ENCODE measurements at regions not wholly inside any gene's neighbourhood (a gene's known extent, or its start where the extent isn't known, plus 50 kb on each side); places are given as distances from the start of the nearest gene placed in this dataset.

DNA sequence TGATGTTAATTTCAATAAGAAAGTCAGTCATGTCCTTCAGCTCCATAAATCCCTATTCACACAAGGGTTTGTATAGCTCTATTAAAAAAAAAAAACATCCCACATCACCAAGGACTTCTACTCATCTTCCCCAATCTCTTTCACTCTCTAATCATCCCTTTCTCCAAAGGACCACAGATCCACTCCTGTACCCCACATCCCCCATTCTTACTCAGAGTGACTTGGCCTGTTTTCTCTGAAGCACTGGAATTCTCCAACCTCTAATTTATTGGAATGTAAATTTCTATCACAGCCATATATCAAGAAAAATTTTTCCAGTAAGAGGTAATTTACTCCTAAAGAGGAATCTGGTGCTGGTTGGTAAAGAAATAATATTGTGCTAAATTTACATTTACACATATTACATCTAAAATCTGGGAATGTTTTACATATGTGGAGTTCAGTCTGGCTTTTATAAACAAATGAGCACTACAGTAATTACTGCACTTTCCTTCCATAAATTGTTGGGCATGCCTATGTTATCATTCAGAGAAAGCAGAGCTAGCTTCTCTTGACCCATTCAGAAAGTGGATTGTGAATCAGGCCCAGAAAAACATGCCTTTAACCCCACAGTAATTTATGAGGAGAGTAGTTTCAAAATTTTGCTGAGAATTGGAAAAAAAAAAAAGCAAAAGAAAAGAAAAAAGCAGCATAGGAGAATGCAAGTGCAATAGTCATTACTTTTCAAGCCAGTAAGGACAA, 399.5 kb upstream of the TNC start:
- TF ChIP-seq CTCF (IDR thresholded peaks at IDR 0.05) (no peak), FOXJ3 (CRISPR knock-in tag; IDR thresholded peaks at IDR 0.05; ENCODE audit: borderline replicate concordance) (no peak), ARID4B (CRISPR knock-in tag; IDR thresholded peaks at IDR 0.05; ENCODE audit: borderline replicate concordance) (no peak), SP1 (CRISPR knock-in tag; conservative IDR thresholded peaks at IDR 0.05) (no peak), TEAD4 (CRISPR knock-in tag; IDR thresholded peaks at IDR 0.05) (no peak), ATF1 (CRISPR knock-in tag; IDR thresholded peaks at IDR 0.05) (no peak), ZNF219 (CRISPR knock-in tag; IDR thresholded peaks at IDR 0.05; ENCODE audit: borderline replicate concordance) (no peak), ZNF232 (CRISPR knock-in tag; IDR thresholded peaks at IDR 0.05) (no peak)
- TF ChIP-seq, protein P1, sequence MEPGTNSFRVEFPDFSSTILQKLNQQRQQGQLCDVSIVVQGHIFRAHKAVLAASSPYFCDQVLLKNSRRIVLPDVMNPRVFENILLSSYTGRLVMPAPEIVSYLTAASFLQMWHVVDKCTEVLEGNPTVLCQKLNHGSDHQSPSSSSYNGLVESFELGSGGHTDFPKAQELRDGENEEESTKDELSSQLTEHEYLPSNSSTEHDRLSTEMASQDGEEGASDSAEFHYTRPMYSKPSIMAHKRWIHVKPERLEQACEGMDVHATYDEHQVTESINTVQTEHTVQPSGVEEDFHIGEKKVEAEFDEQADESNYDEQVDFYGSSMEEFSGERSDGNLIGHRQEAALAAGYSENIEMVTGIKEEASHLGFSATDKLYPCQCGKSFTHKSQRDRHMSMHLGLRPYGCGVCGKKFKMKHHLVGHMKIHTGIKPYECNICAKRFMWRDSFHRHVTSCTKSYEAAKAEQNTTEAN (CRISPR knock-in tag; IDR thresholded peaks at IDR 0.05), result no peak
- TF ChIP-seq, protein P2, sequence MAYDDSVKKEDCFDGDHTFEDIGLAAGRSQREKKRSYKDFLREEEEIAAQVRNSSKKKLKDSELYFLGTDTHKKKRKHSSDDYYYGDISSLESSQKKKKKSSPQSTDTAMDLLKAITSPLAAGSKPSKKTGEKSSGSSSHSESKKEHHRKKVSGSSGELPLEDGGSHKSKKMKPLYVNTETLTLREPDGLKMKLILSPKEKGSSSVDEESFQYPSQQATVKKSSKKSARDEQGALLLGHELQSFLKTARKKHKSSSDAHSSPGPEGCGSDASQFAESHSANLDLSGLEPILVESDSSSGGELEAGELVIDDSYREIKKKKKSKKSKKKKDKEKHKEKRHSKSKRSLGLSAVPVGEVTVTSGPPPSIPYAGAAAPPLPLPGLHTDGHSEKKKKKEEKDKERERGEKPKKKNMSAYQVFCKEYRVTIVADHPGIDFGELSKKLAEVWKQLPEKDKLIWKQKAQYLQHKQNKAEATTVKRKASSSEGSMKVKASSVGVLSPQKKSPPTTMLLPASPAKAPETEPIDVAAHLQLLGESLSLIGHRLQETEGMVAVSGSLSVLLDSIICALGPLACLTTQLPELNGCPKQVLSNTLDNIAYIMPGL (CRISPR knock-in tag; IDR thresholded peaks at IDR 0.05), result no peak
- TF ChIP-seq, protein P3, sequence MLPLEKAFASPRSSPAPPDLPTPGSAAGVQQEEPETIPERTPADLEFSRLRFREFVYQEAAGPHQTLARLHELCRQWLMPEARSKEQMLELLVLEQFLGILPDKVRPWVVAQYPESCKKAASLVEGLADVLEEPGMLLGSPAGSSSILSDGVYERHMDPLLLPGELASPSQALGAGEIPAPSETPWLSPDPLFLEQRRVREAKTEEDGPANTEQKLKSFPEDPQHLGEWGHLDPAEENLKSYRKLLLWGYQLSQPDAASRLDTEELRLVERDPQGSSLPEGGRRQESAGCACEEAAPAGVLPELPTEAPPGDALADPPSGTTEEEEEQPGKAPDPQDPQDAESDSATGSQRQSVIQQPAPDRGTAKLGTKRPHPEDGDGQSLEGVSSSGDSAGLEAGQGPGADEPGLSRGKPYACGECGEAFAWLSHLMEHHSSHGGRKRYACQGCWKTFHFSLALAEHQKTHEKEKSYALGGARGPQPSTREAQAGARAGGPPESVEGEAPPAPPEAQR (CRISPR knock-in tag; IDR thresholded peaks at IDR 0.05), result no peak
- TF ChIP-seq, protein P4, sequence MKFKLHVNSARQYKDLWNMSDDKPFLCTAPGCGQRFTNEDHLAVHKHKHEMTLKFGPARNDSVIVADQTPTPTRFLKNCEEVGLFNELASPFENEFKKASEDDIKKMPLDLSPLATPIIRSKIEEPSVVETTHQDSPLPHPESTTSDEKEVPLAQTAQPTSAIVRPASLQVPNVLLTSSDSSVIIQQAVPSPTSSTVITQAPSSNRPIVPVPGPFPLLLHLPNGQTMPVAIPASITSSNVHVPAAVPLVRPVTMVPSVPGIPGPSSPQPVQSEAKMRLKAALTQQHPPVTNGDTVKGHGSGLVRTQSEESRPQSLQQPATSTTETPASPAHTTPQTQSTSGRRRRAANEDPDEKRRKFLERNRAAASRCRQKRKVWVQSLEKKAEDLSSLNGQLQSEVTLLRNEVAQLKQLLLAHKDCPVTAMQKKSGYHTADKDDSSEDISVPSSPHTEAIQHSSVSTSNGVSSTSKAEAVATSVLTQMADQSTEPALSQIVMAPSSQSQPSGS (CRISPR knock-in tag; IDR thresholded peaks at IDR 0.05; ENCODE audit: borderline replicate concordance, low read depth), result no peak
